HCT116 (cell line): ENCODE measurements at regions not wholly inside any gene's neighbourhood (a gene's known extent, or its start where the extent isn't known, plus 50 kb on each side); places are given as distances from the start of the nearest gene placed in this dataset.

Experiments used
- ATAC-seq: fragments of 200-7000 bp; cut with Tn5 transposase; 2 replicates; pipeline ENCODE4 v1.9.1; 2020; ENCODE audit warnings: mild to moderate bottlenecking, moderate library complexity
- BruUV-seq: library from RNA; stranded (reverse); fragments of 400-500 nt; replicated peaks from 2 replicates; lab custom pipeline; 2021; lab: Mats Ljungman, UMichigan
- CTCF ChIA-PET: fragments of 300-600 bp; sonication (Branson Sonifier 250); formaldehyde crosslinking; loops from one replicate; lab custom pipeline; 2021; ENCODE audit warnings: antibody characterized with exemption; lab: Charles Lee
- POLR2A ChIA-PET: fragments of 300-600, 350-600 bp; sonication (Branson Sonifier 250); formaldehyde crosslinking; loops from one replicate; lab custom pipeline; 2021; ENCODE audit warnings: antibody characterized with exemption; lab: Charles Lee
- RAD21 ChIA-PET, 2 experiments: fragments of 300-600 bp; sonication (Branson Sonifier 250); formaldehyde crosslinking; loops; one replicate each; lab custom pipeline; 2023; ENCODE audit warnings: low total read pairs in 2 of 2; ENCODE audit not compliant: uncharacterized antibody in 2 of 2, unreplicated experiment in 2 of 2, low non-redundant PET in 1 of 2; lab: Charles Lee
- DNase-seq: peaks from one replicate; pipeline ENCODE4 v3.0.0-alpha.2; 2010; ENCODE audit warnings: low read depth, low spot score
- H2AFZ ChIP-seq: fragments of 200-600 bp; shearing (Covaris generic), sonication (generic); 2 replicates; pipeline ENCODE4 v1.6.1; 2017; ENCODE audit warnings: low read depth, mixed run types, mixed read lengths, antibody characterized with exemption, low read length; ENCODE audit not compliant: poor library complexity, severe bottlenecking
- H3K27ac ChIP-seq: 2 replicates; pipeline ENCODE4 v1.5.1; 2012; ENCODE audit warnings: low read depth, low read length
- H3K27me3 ChIP-seq: fragments of 200-600 bp; sonication (generic); 2 replicates; pipeline ENCODE4 v1.6.1; 2016; ENCODE audit warnings: mixed run types, low read length, mixed read lengths; ENCODE audit not compliant: insufficient read depth
- H3K36me3 ChIP-seq, 2 experiments: fragments of 200-500 bp in 1 of 2; fragments of 200-600 bp in 1 of 2; sonication (Bioruptor generic) in 1 of 2; sonication (generic) in 1 of 2; 2 replicates each; pipeline versions ENCODE4 v1.5.1 to v1.6.1; 2014 to 2016; ENCODE audit warnings: low read length in 2 of 2, inconsistent platforms in 1 of 2, mixed read lengths in 1 of 2, mixed run types in 1 of 2; ENCODE audit not compliant: insufficient read depth in 2 of 2, control insufficient read depth in 1 of 2
- H3K4me1 ChIP-seq, 2 experiments: fragments of 200-600 bp in 1 of 2; sonication (generic) in 1 of 2; 2 replicates each; pipeline versions ENCODE4 v1.5.1 to v1.6.1; 2012 to 2017; ENCODE audit warnings: low read length in 2 of 2, inconsistent platforms in 1 of 2, mild to moderate bottlenecking in 1 of 2, mixed read lengths in 1 of 2, mixed run types in 1 of 2, moderate library complexity in 1 of 2; ENCODE audit not compliant: insufficient read depth in 2 of 2, control insufficient read depth in 1 of 2
- H3K4me2 ChIP-seq: fragments of 200-600 bp; sonication (generic); 2 replicates; pipeline ENCODE4 v1.6.1; 2017; ENCODE audit warnings: mixed run types, low read length, mixed read lengths
- H3K4me3 ChIP-seq, 2 experiments: fragments of 200-600 bp in 1 of 2; sonication (generic) in 1 of 2; replicated peaks in 1 of 2; 2 replicates each; pipeline ENCODE4 v1.5.1; 2011 to 2016; ENCODE audit warnings: low read length in 2 of 2, control low read depth in 1 of 2, low read depth in 1 of 2, mild to moderate bottlenecking in 1 of 2, mixed read lengths in 1 of 2, mixed run types in 1 of 2
- H3K79me2 ChIP-seq: fragments of 200-600 bp; sonication (generic); 2 replicates; pipeline ENCODE4 v1.6.1; 2017; ENCODE audit warnings: mild to moderate bottlenecking, mixed run types, low read length, moderate library complexity, mixed read lengths; ENCODE audit not compliant: insufficient read depth
- H3K9ac ChIP-seq: fragments of 200-600 bp; sonication (generic); 2 replicates; pipeline ENCODE4 v1.6.1; 2016; ENCODE audit warnings: low read length, mixed read lengths
- H3K9me2 ChIP-seq: fragments of 200-600 bp; sonication (generic), shearing (Covaris generic); 2 replicates; pipeline ENCODE4 v1.6.1; 2017; ENCODE audit warnings: mixed run types, mild to moderate bottlenecking, moderate library complexity; ENCODE audit not compliant: insufficient read depth
- H3K9me3 ChIP-seq, 2 experiments: fragments of 200-500 bp in 1 of 2; fragments of 200-600 bp in 1 of 2; sonication (Bioruptor generic) in 1 of 2; sonication (generic) in 1 of 2; 2 replicates each; pipeline ENCODE4 v1.6.1; 2014 to 2017; ENCODE audit warnings: low read length in 2 of 2, mixed read lengths in 2 of 2, inconsistent platforms in 1 of 2, low read depth in 1 of 2, mild to moderate bottlenecking in 1 of 2, mixed run types in 1 of 2, moderate library complexity in 1 of 2; ENCODE audit not compliant: control insufficient read depth in 1 of 2, insufficient read depth in 1 of 2
- H4K20me1 ChIP-seq: fragments of 200-600 bp; sonication (generic), shearing (Covaris generic); 2 replicates; pipeline ENCODE4 v1.6.1; 2017; ENCODE audit warnings: mixed run types, mild to moderate bottlenecking, moderate library complexity; ENCODE audit not compliant: insufficient read depth
- EGR1 ChIP-seq: IDR thresholded peaks from 2 replicates; pipeline ENCODE4 v1.6.1; 2012; ENCODE audit warnings: low read depth
- EZH2 ChIP-seq: fragments of 200-600 bp; sonication (generic); IDR thresholded peaks from 2 replicates; pipeline ENCODE4 v1.6.1; 2017; ENCODE audit warnings: antibody characterized with exemption, mixed run types
- EZH2phosphoT487 ChIP-seq: fragments of 200-600 bp; IDR thresholded peaks from 2 replicates; pipeline ENCODE4 v1.6.1; 2018; ENCODE audit warnings: antibody characterized with exemption, borderline replicate concordance
- JUND ChIP-seq: IDR thresholded peaks from 2 replicates; pipeline ENCODE4 v1.6.1; 2012
- POLR2A ChIP-seq: IDR thresholded peaks from 2 replicates; pipeline ENCODE4 v1.7.0; 2011; ENCODE audit warnings: borderline replicate concordance; ENCODE audit not compliant: insufficient read depth, insufficient read length; ENCODE audit errors: extremely low read depth
- RAD21 ChIP-seq: IDR thresholded peaks from 2 replicates; pipeline ENCODE4 v1.6.1; 2012; ENCODE audit warnings: low read depth, mild to moderate bottlenecking
- SP1 ChIP-seq: IDR thresholded peaks from 2 replicates; pipeline ENCODE4 v1.6.1; 2012; ENCODE audit warnings: low read depth
- YY1 ChIP-seq: IDR thresholded peaks from 2 replicates; pipeline ENCODE4 v1.6.1; 2011; ENCODE audit warnings: low read length, low read depth, moderate library complexity, mild to moderate bottlenecking; ENCODE audit not compliant: insufficient replicate concordance; ENCODE audit errors: extremely low read depth
- ZFX ChIP-seq: fragments of 450-650 bp; IDR thresholded peaks from 2 replicates; pipeline ENCODE4 v1.6.1; 2017
- intact Hi-C: fragments of 100-400 bp; cut with micrococcal nuclease; formaldehyde crosslinking; loops from 2 replicates; pipeline ENCODE4 v1.10.0; 2022
- TF ChIP-seq, protein P1 (sequence below): IDR thresholded peaks from 2 replicates; pipeline ENCODE4 v1.6.1; 2012; ENCODE audit warnings: low read depth
- TF ChIP-seq, protein P2 (sequence below): IDR thresholded peaks from 2 replicates; pipeline ENCODE4 v1.6.1; 2012
- TF ChIP-seq, protein P3 (sequence below): IDR thresholded peaks from 2 replicates; pipeline ENCODE4 v1.6.1; 2011; ENCODE audit warnings: mild to moderate bottlenecking, low read length, moderate library complexity; ENCODE audit not compliant: insufficient replicate concordance; ENCODE audit errors: extremely low read depth
- TF ChIP-seq, protein P4 (sequence below), 3 experiments: fragments of 200-600 bp in 1 of 3; sonication (generic) in 1 of 3; IDR thresholded peaks in 2 of 3; conservative IDR thresholded peaks in 1 of 3; 2 replicates each; pipeline ENCODE4 v1.5.1; 2012 to 2017; ENCODE audit warnings: low read depth in 2 of 3, low read length in 2 of 3, antibody characterized with exemption in 1 of 3, borderline replicate concordance in 1 of 3, control low read depth in 1 of 3, mild to moderate bottlenecking in 1 of 3, mixed read lengths in 1 of 3, mixed run types in 1 of 3, moderate library complexity in 1 of 3; ENCODE audit not compliant: insufficient read depth in 1 of 3

DNA sequence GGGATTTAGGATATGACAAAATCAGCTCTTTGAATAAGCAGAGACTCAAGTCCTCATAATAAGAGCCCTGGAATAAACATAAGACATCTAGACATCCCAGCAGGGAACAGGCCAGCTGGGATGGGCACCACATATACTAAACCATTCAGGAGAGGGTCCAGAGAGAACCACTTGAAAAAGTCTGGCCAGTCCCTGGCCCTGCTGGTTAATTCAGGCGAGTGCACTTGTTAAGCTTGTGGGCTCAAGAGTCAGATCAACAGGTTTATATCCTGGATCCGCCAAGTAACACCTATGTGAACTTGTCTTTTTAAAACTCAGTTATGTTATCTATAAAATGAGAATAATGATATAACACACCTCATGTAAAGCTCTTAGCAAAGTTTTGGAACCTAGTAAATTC is 63.3 kb downstream of the CAVIN4 start:
- no peak overlapping the region for H3K27ac ChIP-seq
- H3K27me3 ChIP-seq: peaks cover 19% of the 10 kb centered on the region; the same call in 1 of the 2 replicates
- H3K9me2 ChIP-seq: no peaks in the 10 kb centered on the region
- DNase-seq (no peak), ATAC-seq (no peak; the same call in 1 of the 2 replicates)
- no peak overlapping the region for H3K4me2 ChIP-seq
- no peak overlapping the region for H3K4me3 ChIP-seq
- H2AFZ ChIP-seq: no peak overlapping the region
- H3K9ac ChIP-seq: no peak overlapping the region
- H4K20me1 ChIP-seq: no peaks in the 10 kb centered on the region
- peaks cover 0 to 3% of the 10 kb centered on the region in 2 experiments; a peak in 1 of 4 replicates for H3K4me1 ChIP-seq
- H3K79me2 ChIP-seq: no peaks in the 10 kb centered on the region
- ChIA-PET RAD21 (no interaction called here), POLR2A (no interaction called here), CTCF (no interaction called here)
- BruUV-seq: no TSS peak
- no peaks in the 10 kb centered on the region for H3K9me3 ChIP-seq
- intact Hi-C loops: no loop called here
- no peaks in the 10 kb centered on the region for H3K36me3 ChIP-seq
- TF ChIP-seq EZH2phosphoT487: no peak
- TF ChIP-seq, protein P1, sequence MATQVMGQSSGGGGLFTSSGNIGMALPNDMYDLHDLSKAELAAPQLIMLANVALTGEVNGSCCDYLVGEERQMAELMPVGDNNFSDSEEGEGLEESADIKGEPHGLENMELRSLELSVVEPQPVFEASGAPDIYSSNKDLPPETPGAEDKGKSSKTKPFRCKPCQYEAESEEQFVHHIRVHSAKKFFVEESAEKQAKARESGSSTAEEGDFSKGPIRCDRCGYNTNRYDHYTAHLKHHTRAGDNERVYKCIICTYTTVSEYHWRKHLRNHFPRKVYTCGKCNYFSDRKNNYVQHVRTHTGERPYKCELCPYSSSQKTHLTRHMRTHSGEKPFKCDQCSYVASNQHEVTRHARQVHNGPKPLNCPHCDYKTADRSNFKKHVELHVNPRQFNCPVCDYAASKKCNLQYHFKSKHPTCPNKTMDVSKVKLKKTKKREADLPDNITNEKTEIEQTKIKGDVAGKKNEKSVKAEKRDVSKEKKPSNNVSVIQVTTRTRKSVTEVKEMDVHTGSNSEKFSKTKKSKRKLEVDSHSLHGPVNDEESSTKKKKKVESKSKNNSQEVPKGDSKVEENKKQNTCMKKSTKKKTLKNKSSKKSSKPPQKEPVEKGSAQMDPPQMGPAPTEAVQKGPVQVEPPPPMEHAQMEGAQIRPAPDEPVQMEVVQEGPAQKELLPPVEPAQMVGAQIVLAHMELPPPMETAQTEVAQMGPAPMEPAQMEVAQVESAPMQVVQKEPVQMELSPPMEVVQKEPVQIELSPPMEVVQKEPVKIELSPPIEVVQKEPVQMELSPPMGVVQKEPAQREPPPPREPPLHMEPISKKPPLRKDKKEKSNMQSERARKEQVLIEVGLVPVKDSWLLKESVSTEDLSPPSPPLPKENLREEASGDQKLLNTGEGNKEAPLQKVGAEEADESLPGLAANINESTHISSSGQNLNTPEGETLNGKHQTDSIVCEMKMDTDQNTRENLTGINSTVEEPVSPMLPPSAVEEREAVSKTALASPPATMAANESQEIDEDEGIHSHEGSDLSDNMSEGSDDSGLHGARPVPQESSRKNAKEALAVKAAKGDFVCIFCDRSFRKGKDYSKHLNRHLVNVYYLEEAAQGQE: no peak
- TF ChIP-seq, protein P2, sequence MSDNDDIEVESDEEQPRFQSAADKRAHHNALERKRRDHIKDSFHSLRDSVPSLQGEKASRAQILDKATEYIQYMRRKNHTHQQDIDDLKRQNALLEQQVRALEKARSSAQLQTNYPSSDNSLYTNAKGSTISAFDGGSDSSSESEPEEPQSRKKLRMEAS: no peak
- TF ChIP-seq, protein P3, sequence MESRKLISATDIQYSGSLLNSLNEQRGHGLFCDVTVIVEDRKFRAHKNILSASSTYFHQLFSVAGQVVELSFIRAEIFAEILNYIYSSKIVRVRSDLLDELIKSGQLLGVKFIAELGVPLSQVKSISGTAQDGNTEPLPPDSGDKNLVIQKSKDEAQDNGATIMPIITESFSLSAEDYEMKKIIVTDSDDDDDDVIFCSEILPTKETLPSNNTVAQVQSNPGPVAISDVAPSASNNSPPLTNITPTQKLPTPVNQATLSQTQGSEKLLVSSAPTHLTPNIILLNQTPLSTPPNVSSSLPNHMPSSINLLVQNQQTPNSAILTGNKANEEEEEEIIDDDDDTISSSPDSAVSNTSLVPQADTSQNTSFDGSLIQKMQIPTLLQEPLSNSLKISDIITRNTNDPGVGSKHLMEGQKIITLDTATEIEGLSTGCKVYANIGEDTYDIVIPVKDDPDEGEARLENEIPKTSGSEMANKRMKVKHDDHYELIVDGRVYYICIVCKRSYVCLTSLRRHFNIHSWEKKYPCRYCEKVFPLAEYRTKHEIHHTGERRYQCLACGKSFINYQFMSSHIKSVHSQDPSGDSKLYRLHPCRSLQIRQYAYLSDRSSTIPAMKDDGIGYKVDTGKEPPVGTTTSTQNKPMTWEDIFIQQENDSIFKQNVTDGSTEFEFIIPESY: no peak
- no peak for TF ChIP-seq EGR1
- TF ChIP-seq EZH2: no peak
- no peak for TF ChIP-seq POLR2A
- no peak for TF ChIP-seq RAD21
- TF ChIP-seq YY1: no peak
- TF ChIP-seq SP1: no peak
- TF ChIP-seq ZFX: no peak
- TF ChIP-seq, protein P4, sequence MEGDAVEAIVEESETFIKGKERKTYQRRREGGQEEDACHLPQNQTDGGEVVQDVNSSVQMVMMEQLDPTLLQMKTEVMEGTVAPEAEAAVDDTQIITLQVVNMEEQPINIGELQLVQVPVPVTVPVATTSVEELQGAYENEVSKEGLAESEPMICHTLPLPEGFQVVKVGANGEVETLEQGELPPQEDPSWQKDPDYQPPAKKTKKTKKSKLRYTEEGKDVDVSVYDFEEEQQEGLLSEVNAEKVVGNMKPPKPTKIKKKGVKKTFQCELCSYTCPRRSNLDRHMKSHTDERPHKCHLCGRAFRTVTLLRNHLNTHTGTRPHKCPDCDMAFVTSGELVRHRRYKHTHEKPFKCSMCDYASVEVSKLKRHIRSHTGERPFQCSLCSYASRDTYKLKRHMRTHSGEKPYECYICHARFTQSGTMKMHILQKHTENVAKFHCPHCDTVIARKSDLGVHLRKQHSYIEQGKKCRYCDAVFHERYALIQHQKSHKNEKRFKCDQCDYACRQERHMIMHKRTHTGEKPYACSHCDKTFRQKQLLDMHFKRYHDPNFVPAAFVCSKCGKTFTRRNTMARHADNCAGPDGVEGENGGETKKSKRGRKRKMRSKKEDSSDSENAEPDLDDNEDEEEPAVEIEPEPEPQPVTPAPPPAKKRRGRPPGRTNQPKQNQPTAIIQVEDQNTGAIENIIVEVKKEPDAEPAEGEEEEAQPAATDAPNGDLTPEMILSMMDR (IDR thresholded peaks at IDR 0.05 in 2 of 3, conservative IDR thresholded peaks at IDR 0.05 in 1 of 3; ENCODE audit: borderline replicate concordance in 1 of 3, insufficient read depth in 1 of 3, low read depth in 2 of 3, low read length in 2 of 3): no peak
- no peak for TF ChIP-seq JUND
- TF ChIP-seq, all 23 proteins: peak for 0
